OCI-LY7 (cell line): ENCODE measurements at regions not wholly inside any gene's neighbourhood (a gene's known extent, or its start where the extent isn't known, plus 50 kb on each side); places are given as distances from the start of the nearest gene placed in this dataset.

ENCODE experiments used
- BruUV-seq: library from RNA; stranded (reverse); fragments of 400-500 nt; replicated peaks from 2 replicates; lab custom pipeline; 2021; lab: Mats Ljungman, UMichigan
- CTCF ChIA-PET: fragments of 300-600 bp; sonication (Branson Sonifier 250); formaldehyde crosslinking; loops from one replicate; lab custom pipeline; 2022; ENCODE audit warnings: antibody characterized with exemption; ENCODE audit not compliant: unreplicated experiment; lab: Charles Lee
- POLR2A ChIA-PET: fragments of 300-600 bp; sonication (Branson Sonifier 250); formaldehyde crosslinking; loops from one replicate; lab custom pipeline; 2022; ENCODE audit warnings: antibody characterized with exemption; lab: Charles Lee
- DNase-seq: peaks from one replicate; pipeline ENCODE4 v3.0.0-alpha.2; 2015; ENCODE audit warnings: low spot score
- H2AFZ ChIP-seq: fragments of 200-600 bp; sonication (generic), shearing (Covaris generic); 2 replicates; pipeline ENCODE4 v1.6.1; 2014; ENCODE audit warnings: mild to moderate bottlenecking, antibody characterized with exemption, low read length, moderate library complexity
- H3K27ac ChIP-seq: fragments of 200-600 bp; sonication (generic); 2 replicates; pipeline ENCODE4 v1.5.1; 2014; ENCODE audit warnings: mixed run types, low read depth, mild to moderate bottlenecking, moderate library complexity, low read length, inconsistent platforms; ENCODE audit not compliant: poor library complexity, severe bottlenecking
- H3K36me3 ChIP-seq: fragments of 200-600 bp; sonication (generic); 2 replicates; pipeline ENCODE4 v1.6.1; 2014; ENCODE audit warnings: mild to moderate bottlenecking, antibody characterized with exemption, low read length, moderate library complexity, mixed read lengths; ENCODE audit not compliant: insufficient read depth
- H3K4me1 ChIP-seq: fragments of 200-600 bp; sonication (generic); 2 replicates; pipeline ENCODE4 v1.5.1; 2014; ENCODE audit warnings: mild to moderate bottlenecking, low read length; ENCODE audit not compliant: insufficient read depth, poor library complexity, severe bottlenecking
- H3K4me2 ChIP-seq: fragments of 200-600 bp; sonication (generic); 2 replicates; pipeline ENCODE4 v1.6.1; 2014; ENCODE audit warnings: mild to moderate bottlenecking, low read length
- H3K4me3 ChIP-seq: fragments of 200-600 bp; sonication (generic); 2 replicates; pipeline ENCODE4 v1.5.1; 2014; ENCODE audit warnings: mild to moderate bottlenecking, low read depth, low read length; ENCODE audit not compliant: poor library complexity, severe bottlenecking
- H3K79me2 ChIP-seq: fragments of 200-600 bp; sonication (generic); 2 replicates; pipeline ENCODE4 v1.6.1; 2016; ENCODE audit warnings: low read depth, mild to moderate bottlenecking, low read length, moderate library complexity, mixed read lengths; ENCODE audit not compliant: insufficient read depth
- H3K9me2 ChIP-seq: fragments of 200-600 bp; sonication (generic); 2 replicates; pipeline ENCODE4 v1.6.1; 2016; ENCODE audit warnings: mild to moderate bottlenecking, low read length, mixed read lengths; ENCODE audit not compliant: insufficient read depth
- H3K9me3 ChIP-seq: fragments of 200-600 bp; sonication (generic); 2 replicates; pipeline ENCODE4 v1.6.1; 2014; ENCODE audit warnings: mild to moderate bottlenecking, mixed run types, low read length, mixed read lengths
- H4K20me1 ChIP-seq: fragments of 200-600 bp; sonication (generic); 2 replicates; pipeline ENCODE4 v1.6.1; 2014; ENCODE audit warnings: mild to moderate bottlenecking, antibody characterized with exemption, low read length, moderate library complexity, mixed read lengths; ENCODE audit not compliant: insufficient read depth
- EZH2phosphoT487 ChIP-seq: fragments of 200-600 bp; sonication (generic); IDR thresholded peaks from 2 replicates; pipeline ENCODE4 v1.6.1; 2018; ENCODE audit warnings: low read depth, borderline replicate concordance, mild to moderate bottlenecking, mixed run types, antibody characterized with exemption, low read length, moderate library complexity, mixed read lengths
- intact Hi-C: fragments of 100-400 bp; cut with micrococcal nuclease; formaldehyde crosslinking; loops from one replicate; pipeline ENCODE4 v1.10.0; 2022; ENCODE audit not compliant: unreplicated experiment
- TF ChIP-seq, protein P1 (sequence below): fragments of 200-600 bp; sonication (generic); conservative IDR thresholded peaks from 2 replicates; pipeline ENCODE4 v1.5.1; 2014; ENCODE audit warnings: mild to moderate bottlenecking, antibody characterized with exemption, low read length, moderate library complexity, mixed read lengths

DNA sequence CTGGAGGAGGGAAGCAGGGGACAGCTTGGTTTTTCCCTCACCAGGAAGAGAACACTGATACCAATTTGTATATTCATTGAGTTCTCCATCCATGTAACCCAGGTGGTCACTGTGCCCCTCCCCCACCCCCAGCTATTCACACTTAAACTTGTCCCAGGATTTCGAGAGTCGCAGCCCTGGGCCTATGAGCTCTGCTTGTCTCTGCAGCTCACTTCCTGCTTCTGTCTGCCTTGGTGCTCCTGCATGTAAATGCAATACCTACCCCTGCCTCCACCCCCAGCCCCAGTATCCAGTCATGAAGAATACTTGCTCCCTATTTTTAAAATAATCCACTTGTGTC is 452.2 kb downstream of the BCL11B start:
- Histone ChIP-seq H4K20me1 (no peaks in the 10 kb centered on the region), H3K9me3 (no peaks in the 10 kb centered on the region), H3K9me2 (no peaks in the 10 kb centered on the region), H3K4me2 (no peak overlapping the region), H3K27ac (no peak overlapping the region), H3K36me3 (no peaks in the 10 kb centered on the region), H2AFZ (no peak overlapping the region), H3K79me2 (no peaks in the 10 kb centered on the region), H3K4me1 (peaks cover 4% of the 10 kb centered on the region), H3K4me3 (no peak overlapping the region)
- TF ChIP-seq, protein P1, sequence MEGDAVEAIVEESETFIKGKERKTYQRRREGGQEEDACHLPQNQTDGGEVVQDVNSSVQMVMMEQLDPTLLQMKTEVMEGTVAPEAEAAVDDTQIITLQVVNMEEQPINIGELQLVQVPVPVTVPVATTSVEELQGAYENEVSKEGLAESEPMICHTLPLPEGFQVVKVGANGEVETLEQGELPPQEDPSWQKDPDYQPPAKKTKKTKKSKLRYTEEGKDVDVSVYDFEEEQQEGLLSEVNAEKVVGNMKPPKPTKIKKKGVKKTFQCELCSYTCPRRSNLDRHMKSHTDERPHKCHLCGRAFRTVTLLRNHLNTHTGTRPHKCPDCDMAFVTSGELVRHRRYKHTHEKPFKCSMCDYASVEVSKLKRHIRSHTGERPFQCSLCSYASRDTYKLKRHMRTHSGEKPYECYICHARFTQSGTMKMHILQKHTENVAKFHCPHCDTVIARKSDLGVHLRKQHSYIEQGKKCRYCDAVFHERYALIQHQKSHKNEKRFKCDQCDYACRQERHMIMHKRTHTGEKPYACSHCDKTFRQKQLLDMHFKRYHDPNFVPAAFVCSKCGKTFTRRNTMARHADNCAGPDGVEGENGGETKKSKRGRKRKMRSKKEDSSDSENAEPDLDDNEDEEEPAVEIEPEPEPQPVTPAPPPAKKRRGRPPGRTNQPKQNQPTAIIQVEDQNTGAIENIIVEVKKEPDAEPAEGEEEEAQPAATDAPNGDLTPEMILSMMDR = no peak
- no peak for TF ChIP-seq EZH2phosphoT487
- no TSS peak for BruUV-seq
- POLR2A ChIA-PET = no interaction called here
- DNase-seq = peak; percentile 7
- CTCF ChIA-PET = no interaction called here
- intact Hi-C loops = no loop called here

DNA sequence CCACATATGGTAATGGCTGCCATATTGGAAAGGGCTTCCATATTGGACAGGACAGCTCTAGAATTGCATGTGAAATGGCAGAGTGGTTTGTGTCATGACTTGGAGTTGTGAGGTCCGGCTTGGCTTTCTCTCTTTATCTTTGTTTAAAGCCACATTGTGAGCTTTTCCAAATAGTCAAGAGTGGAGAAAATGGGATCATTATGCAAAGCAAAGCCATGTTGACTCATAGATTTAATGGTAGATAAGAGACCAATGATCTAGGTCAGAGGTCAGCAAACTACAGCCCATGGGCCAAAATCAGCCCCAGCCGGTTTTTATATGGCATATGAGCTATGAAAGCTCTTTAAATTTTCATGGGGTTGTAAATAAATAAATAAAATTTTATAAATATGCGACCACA is 449.1 kb downstream of the BCL11B start:
- H3K9me3 ChIP-seq = no peaks in the 10 kb centered on the region
- DNase-seq = no peak
- TF ChIP-seq, protein P1 = no peak
- no peak for TF ChIP-seq EZH2phosphoT487
- CTCF ChIA-PET = no interaction called here
- H3K27ac ChIP-seq = no peak overlapping the region
- intact Hi-C loops = no loop called here
- no peak overlapping the region for H3K4me2 ChIP-seq
- no peaks in the 10 kb centered on the region for H3K36me3 ChIP-seq
- BruUV-seq = no TSS peak
- POLR2A ChIA-PET = interaction anchor here (0.8 kb wide), 1 partner anchor 30 kb away, joined by 4 read pairs; no protein-coding TSS in a partner anchor
- peaks cover 11% of the 10 kb centered on the region for H3K4me1 ChIP-seq
- no peak overlapping the region for H3K4me3 ChIP-seq
- H3K9me2 ChIP-seq = no peaks in the 10 kb centered on the region
- H2AFZ ChIP-seq = no peak overlapping the region
- no peaks in the 10 kb centered on the region for H3K79me2 ChIP-seq
- no peaks in the 10 kb centered on the region for H4K20me1 ChIP-seq

DNA sequence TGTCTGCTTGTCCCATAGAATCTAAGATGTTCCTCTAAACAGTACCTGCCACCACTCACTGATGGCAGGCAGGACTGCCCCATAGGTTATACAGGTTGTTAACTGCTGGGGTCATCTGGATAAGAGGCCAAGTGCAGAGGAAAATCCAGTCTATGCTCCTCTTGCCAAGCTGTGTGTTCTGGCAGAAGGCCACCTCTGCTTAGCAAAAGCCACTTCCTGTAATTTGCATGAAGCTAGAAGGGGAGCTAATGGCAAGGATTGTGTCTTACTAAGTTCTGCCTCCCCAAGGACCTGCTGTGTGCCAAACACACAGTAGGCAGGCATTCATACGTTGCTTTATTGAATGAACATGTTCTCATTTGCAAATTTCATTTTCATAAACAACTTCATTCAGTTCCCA is 445.4 kb downstream of the BCL11B start:
- Histone ChIP-seq H3K4me2 (no peak overlapping the region), H4K20me1 (no peaks in the 10 kb centered on the region), H3K9me2 (no peaks in the 10 kb centered on the region), H3K27ac (no peak overlapping the region), H3K79me2 (no peaks in the 10 kb centered on the region), H3K9me3 (no peaks in the 10 kb centered on the region), H2AFZ (no peak overlapping the region), H3K4me1 (peaks cover 11% of the 10 kb centered on the region), H3K4me3 (no peak overlapping the region), H3K36me3 (no peaks in the 10 kb centered on the region)
- intact Hi-C loops = no loop called here
- ChIA-PET POLR2A (no interaction called here), CTCF (no interaction called here)
- BruUV-seq = no TSS peak
- no peak for TF ChIP-seq EZH2phosphoT487
- TF ChIP-seq, protein P1 = no peak
- DNase-seq = peak; percentile 23
